IMR-90 (cell line): ENCODE measurements at regions not wholly inside any gene's neighbourhood (a gene's known extent, or its start where the extent isn't known, plus 50 kb on each side); places are given as distances from the start of the nearest gene placed in this dataset.

Experiments used
- ATAC-seq: fragments of 200-7000 bp; cut with Tn5 transposase; 2 replicates; pipeline ENCODE4 v1.9.1; 2020; ENCODE audit warnings: low read depth, mild to moderate bottlenecking, moderate library complexity
- BruUV-seq: library from RNA; stranded (reverse); fragments of 400-500 nt; replicated peaks from 2 replicates; lab custom pipeline; 2021; lab: Mats Ljungman, UMichigan
- CTCF ChIA-PET: fragments of 300-600 bp; formaldehyde crosslinking; extraction: SDS; loops from one replicate; lab custom pipeline; 2021; ENCODE audit warnings: antibody characterized with exemption; lab: Yijun Ruan, JAX
- POLR2A ChIA-PET: fragments of 300-600 bp; sonication (Branson Sonifier 250); formaldehyde crosslinking; loops from one replicate; lab custom pipeline; 2022; ENCODE audit warnings: antibody characterized with exemption; ENCODE audit not compliant: unreplicated experiment; lab: Charles Lee
- DNase-seq: peaks from one replicate; pipeline ENCODE4 v3.0.0; 2013
- H2AFZ ChIP-seq: replicated peaks from 2 replicates; pipeline ENCODE3; 2013; ENCODE audit warnings: low read length, mild to moderate bottlenecking; ENCODE audit not compliant: poor library complexity
- H2AK5ac ChIP-seq: 2 replicates; pipeline ENCODE4 v1.6.1; 2013; ENCODE audit warnings: low read depth, low read length, inconsistent platforms
- H2AK9ac ChIP-seq: replicated peaks from 2 replicates; pipeline ENCODE3; 2013; ENCODE audit warnings: mild to moderate bottlenecking, low read depth, low read length, moderate library complexity; ENCODE audit not compliant: poor library complexity
- H2BK120ac ChIP-seq: 2 replicates; pipeline ENCODE4 v1.6.1; 2013; ENCODE audit warnings: low read depth, low read length, inconsistent platforms
- H2BK15ac ChIP-seq: 3 replicates; pipeline ENCODE4 v1.6.1; 2013; ENCODE audit warnings: low read depth, low read length, inconsistent platforms
- H2BK20ac ChIP-seq: 2 replicates; pipeline ENCODE4 v1.6.1; 2013; ENCODE audit warnings: low read depth, mild to moderate bottlenecking, inconsistent platforms, low read length, moderate library complexity
- H2BK5ac ChIP-seq: 2 replicates; pipeline ENCODE4 v1.6.1; 2013; ENCODE audit warnings: mild to moderate bottlenecking, low read depth, low read length, inconsistent platforms; ENCODE audit not compliant: poor library complexity, severe bottlenecking
- H3K14ac ChIP-seq: replicated peaks from 2 replicates; pipeline ENCODE4 v1.6.1; 2013; ENCODE audit warnings: low read depth, low read length, inconsistent platforms
- H3K18ac ChIP-seq: 2 replicates; pipeline ENCODE4 v1.6.1; 2013; ENCODE audit warnings: low read depth, low read length, control low read depth
- H3K23ac ChIP-seq: 2 replicates; pipeline ENCODE4 v1.6.1; 2013; ENCODE audit warnings: low read depth, low read length, inconsistent platforms
- H3K27ac ChIP-seq: 2 replicates; pipeline ENCODE4 v1.5.1; 2013; ENCODE audit warnings: mild to moderate bottlenecking, control low read depth, low read length; ENCODE audit not compliant: insufficient read depth
- H3K27me3 ChIP-seq: 2 replicates; pipeline ENCODE4 v1.6.1; 2013; ENCODE audit warnings: low read length; ENCODE audit not compliant: control insufficient read depth, insufficient read depth
- H3K36me3 ChIP-seq: 2 replicates; pipeline ENCODE4 v1.6.1; 2013; ENCODE audit warnings: low read length, mixed read lengths; ENCODE audit not compliant: control insufficient read depth, insufficient read depth
- H3K4ac ChIP-seq: 2 replicates; pipeline ENCODE4 v1.6.1; 2013; ENCODE audit warnings: low read depth, low read length, inconsistent platforms
- H3K4me1 ChIP-seq: 2 replicates; pipeline ENCODE4 v1.6.1; 2013; ENCODE audit warnings: low read length, mixed read lengths; ENCODE audit not compliant: control insufficient read depth, insufficient read depth
- H3K4me2 ChIP-seq: 2 replicates; pipeline ENCODE4 v1.6.1; 2013; ENCODE audit warnings: low read depth, mild to moderate bottlenecking, control low read depth, low read length, moderate library complexity
- H3K4me3 ChIP-seq: 2 replicates; pipeline ENCODE4 v1.5.1; 2013; ENCODE audit warnings: low read depth, mild to moderate bottlenecking, control low read depth, low read length, moderate library complexity; ENCODE audit not compliant: insufficient read depth
- H3K56ac ChIP-seq: 2 replicates; pipeline ENCODE4 v1.6.1; 2013; ENCODE audit warnings: low read length, inconsistent platforms; ENCODE audit not compliant: insufficient read depth; ENCODE audit errors: extremely low read depth
- H3K79me1 ChIP-seq, 2 experiments: 2 replicates each; pipeline ENCODE4 v1.6.1; 2013; ENCODE audit warnings: low read length in 2 of 2, inconsistent platforms in 1 of 2, low read depth in 1 of 2
- H3K9ac ChIP-seq: 2 replicates; pipeline ENCODE4 v1.6.1; 2013; ENCODE audit warnings: low read depth, low read length, control low read depth
- H3K9me1 ChIP-seq: 2 replicates; pipeline ENCODE4 v1.6.1; 2013; ENCODE audit warnings: low read length, inconsistent platforms; ENCODE audit not compliant: insufficient read depth
- H3K9me3 ChIP-seq: 2 replicates; pipeline ENCODE4 v1.6.1; 2013; ENCODE audit warnings: low read length; ENCODE audit not compliant: control insufficient read depth, insufficient read depth
- H4K20me1 ChIP-seq: 2 replicates; pipeline ENCODE4 v1.6.1; 2013; ENCODE audit warnings: low read length, inconsistent platforms; ENCODE audit not compliant: insufficient read depth
- H4K5ac ChIP-seq: 2 replicates; pipeline ENCODE4 v1.6.1; 2013; ENCODE audit warnings: mild to moderate bottlenecking, low read depth, low read length, control low read depth
- H4K8ac ChIP-seq, 2 experiments: 2 replicates each; pipeline ENCODE4 v1.6.1; 2013; ENCODE audit warnings: low read depth in 2 of 2, low read length in 2 of 2, control low read depth in 1 of 2, inconsistent platforms in 1 of 2
- H4K91ac ChIP-seq: 2 replicates; pipeline ENCODE4 v1.6.1; 2013; ENCODE audit warnings: low read depth, low read length, inconsistent platforms; ENCODE audit not compliant: insufficient read depth
- BHLHE40 ChIP-seq: fragments of 150-350 bp; IDR thresholded peaks from 2 replicates; pipeline ENCODE4 v1.6.1; 2016; ENCODE audit warnings: mild to moderate bottlenecking, low read depth, low read length
- CHD1 ChIP-seq: IDR thresholded peaks from 2 replicates; pipeline ENCODE4 v1.6.1; 2012; ENCODE audit warnings: low read depth, low read length, improper control_type of control experiment
- CTCF ChIP-seq: conservative IDR thresholded peaks from 2 replicates; pipeline ENCODE4 v1.5.1; 2012; ENCODE audit warnings: mild to moderate bottlenecking, low read depth, low read length, improper control_type of control experiment
- ELK1 ChIP-seq: fragments of 150-350 bp; IDR thresholded peaks from 2 replicates; pipeline ENCODE4 v1.6.1; 2016; ENCODE audit warnings: low read depth, mild to moderate bottlenecking, low read length, moderate library complexity, borderline replicate concordance
- FOS ChIP-seq: fragments of 150-350 bp; IDR thresholded peaks from 2 replicates; pipeline ENCODE4 v1.6.1; 2016; ENCODE audit warnings: low read depth, low read length
- MAFK ChIP-seq: IDR thresholded peaks from 2 replicates; pipeline ENCODE4 v1.6.1; 2012; ENCODE audit warnings: low read depth, low read length, improper control_type of control experiment
- MAZ ChIP-seq: IDR thresholded peaks from 2 replicates; pipeline ENCODE4 v1.6.1; 2012; ENCODE audit warnings: low read depth, mild to moderate bottlenecking, low read length, improper control_type of control experiment, moderate library complexity, borderline replicate concordance
- MXI1 ChIP-seq: IDR thresholded peaks from 2 replicates; pipeline ENCODE4 v1.6.1; 2012; ENCODE audit warnings: low read depth, mild to moderate bottlenecking, low read length, moderate library complexity, borderline replicate concordance
- NFE2L2 ChIP-seq: fragments of 150-350 bp; IDR thresholded peaks from 2 replicates; pipeline ENCODE4 v1.6.1; 2016; ENCODE audit warnings: low read depth, mild to moderate bottlenecking, low read length
- POLR2A ChIP-seq: IDR thresholded peaks from 2 replicates; pipeline ENCODE4 v1.6.1; 2012; ENCODE audit warnings: mild to moderate bottlenecking, low read depth, low read length
- RAD21 ChIP-seq: IDR thresholded peaks from 2 replicates; pipeline ENCODE4 v1.6.1; 2012; ENCODE audit warnings: low read length, improper control_type of control experiment
- RCOR1 ChIP-seq: IDR thresholded peaks from 2 replicates; pipeline ENCODE4 v1.6.1; 2012; ENCODE audit warnings: mild to moderate bottlenecking, low read length, improper control_type of control experiment; ENCODE audit not compliant: insufficient replicate concordance
- RFX5 ChIP-seq: IDR thresholded peaks from 2 replicates; pipeline ENCODE4 v1.8.0; 2012; ENCODE audit warnings: low read depth, mild to moderate bottlenecking, low read length, moderate library complexity
- USF2 ChIP-seq: fragments of 150-350 bp; IDR thresholded peaks from 2 replicates; pipeline ENCODE4 v1.6.1; 2017; ENCODE audit warnings: mild to moderate bottlenecking, antibody characterized with exemption, low read length, low read depth
- WGBS, 2 experiments: methylation state at CpG; one replicate each; pipeline versions ENCODE4 v1.1.5 to v1.1.7; 2013; ENCODE audit warnings: missing lambda C conversion rate in 2 of 2; ENCODE audit not compliant: insufficient read length in 1 of 2; ENCODE audit errors: extremely low coverage in 2 of 2; 5-methylcytosine and 5-hydroxymethylcytosine counted together
- dilution Hi-C: fragments of 300-500 bp; cut with HindIII; formaldehyde crosslinking; loops from one replicate; pipeline ENCODE4 v1.14.3; 2018; ENCODE audit warnings: low sequenced_read_pairs; ENCODE audit not compliant: unreplicated experiment
- in situ Hi-C: fragments of 300-500 bp; cut with MboI; formaldehyde crosslinking; loops from 3 replicates; pipeline ENCODE4 v1.14.3; 2019; ENCODE audit warnings: low sequenced_read_pairs, inconsistent platforms, mixed read lengths
- intact Hi-C: fragments of 100-400 bp; cut with micrococcal nuclease; formaldehyde crosslinking; loops from 2 replicates; pipeline ENCODE4 v1.10.0; 2022

- POLR2A ChIA-PET, result no interaction called here
These were observed 1602.4 kb upstream of the CELF4 start for GRCh38 chr18:39167990-39168389.

More at GRCh38 chr18:39167990-39168389, 1602.4 kb upstream of the CELF4 start:
- Histone ChIP-seq H2BK120ac (no peak overlapping the region), H2BK15ac (no peak overlapping the region), H3K23ac (no peak overlapping the region), H3K4ac (no peak overlapping the region), H4K20me1 (no peaks in the 10 kb centered on the region), H2BK5ac (no peak overlapping the region), H3K9ac (no peak overlapping the region), H4K5ac (no peak overlapping the region), H3K4me3 (no peak overlapping the region), H3K27ac (no peak overlapping the region), H3K27me3 (no peaks in the 10 kb centered on the region), H2AFZ (no peak overlapping the region), H3K9me1 (no peaks in the 10 kb centered on the region), H2BK20ac (no peak overlapping the region), H3K36me3 (no peaks in the 10 kb centered on the region), H3K14ac (no peak overlapping the region), H3K56ac (no peak overlapping the region), H3K9me3 (no peaks in the 10 kb centered on the region; the same call in 1 of the 2 replicates), H3K18ac (no peak overlapping the region), H4K91ac (no peak overlapping the region), H3K4me2 (no peak overlapping the region), H2AK5ac (no peak overlapping the region), H3K79me1 (no peaks in the 10 kb centered on the region), H2AK9ac (no peak overlapping the region), H3K4me1 (no peaks in the 10 kb centered on the region), H4K8ac (no peak overlapping the region)
- dilution Hi-C loops (no loop called here), in situ Hi-C loops (no loop called here), intact Hi-C loops (no loop called here)
- BruUV-seq, result no TSS peak
- no peak for DNase-seq
- no peak for ATAC-seq
- WGBS, 2 experiments, result no CpG with 5 or more reads among the region's 2 CpGs
- TF ChIP-seq FOS (no peak), POLR2A (no peak), MAFK (no peak), MXI1 (no peak), MAZ (no peak), RFX5 (no peak), NFE2L2 (no peak), CTCF (no peak), RAD21 (no peak), RCOR1 (no peak), BHLHE40 (no peak), CHD1 (no peak), USF2 (no peak), ELK1 (no peak)
- CTCF ChIA-PET, result no interaction called here
